Adrenal gland (tissue), 9 donors: ENCODE measurements at regions not wholly inside any gene's neighbourhood (a gene's known extent, or its start where the extent isn't known, plus 50 kb on each side); places are given as distances from the start of the nearest gene placed in this dataset.
"Not testable (repeated sequence)": the region's sequence is repeated elsewhere in the genome, so short reads cannot be mapped to it uniquely, and the experiment has no call there.

Source experiments
- DNase-seq, 7 donors: peaks; one replicate each; pipeline ENCODE4 v3.0.0-alpha.2; 2019 to 2020
- H3K27ac ChIP-seq, 5 donors: fragments of 200-600 bp; sonication (generic) in 4 of 5; 1 replicate in 3 of 5; 2 replicates in 2 of 5; pipeline versions ENCODE4 v1.5.1 to v1.8.0; 2016 to 2020; ENCODE audit warnings: mild to moderate bottlenecking in 1 of 5
- H3K27me3 ChIP-seq: fragments of 200-600 bp; 2 replicates; pipeline ENCODE4 v1.8.0; 2021
- H3K36me3 ChIP-seq, 2 donors: fragments of 200-600 bp; replicated peaks in 1 of 2; 1 replicate in 1 of 2; 2 replicates in 1 of 2; pipeline versions ENCODE4 v1.5.1 to v1.8.0; 2018 to 2022
- H3K4me1 ChIP-seq, 2 donors: fragments of 200-600 bp; replicated peaks in 1 of 2; 1 replicate in 1 of 2; 2 replicates in 1 of 2; pipeline versions ENCODE4 v1.5.1 to v1.8.0; 2018 to 2021
- H3K4me3 ChIP-seq, 4 donors: fragments of 200-600 bp; sonication (generic) in 3 of 4; one replicate each; pipeline ENCODE4 v1.5.1; 2016 to 2018
- H3K9me3 ChIP-seq, 3 donors: fragments of 200-600 bp; sonication (generic) in 1 of 3; replicated peaks in 1 of 3; 1 replicate in 2 of 3; 2 replicates in 1 of 3; pipeline versions ENCODE4 v1.5.1 to v1.8.0; 2016 to 2021
- CTCF ChIP-seq, 6 experiments: fragments of 450-650 bp in 4 of 6; fragments of 200-600 bp in 2 of 6; sonication (generic) in 1 of 6; IDR thresholded peaks; 1 replicate in 5 of 6; 2 replicates in 1 of 6; pipeline versions ENCODE4 v1.5.1 to v1.8.0; 2016 to 2021; ENCODE audit warnings: antibody characterized with exemption in 6 of 6, mild to moderate bottlenecking in 2 of 6, moderate library complexity in 1 of 6
- POLR2A ChIP-seq, 2 donors: fragments of 450-650 bp; IDR thresholded peaks; one replicate each; pipeline ENCODE4 v1.6.1; 2017; ENCODE audit warnings: antibody characterized with exemption in 2 of 2, mild to moderate bottlenecking in 2 of 2, moderate library complexity in 1 of 2
- WGBS, 4 donors: extraction: QIAGEN DNeasy Blood & Tissue Kit in 2 of 4; methylation state at CpG; one replicate each; pipeline versions ENCODE4 v1.1.5 to v1.1.7; 2013 to 2017; 5-methylcytosine and 5-hydroxymethylcytosine counted together
- intact Hi-C, 2 donors: fragments of 100-400 bp; cut with DNase I; formaldehyde crosslinking; loops; one replicate each; pipeline versions ENCODE4 v1.14.1 to v1.15.0; 2022 to 2023
- donor health status: healthy with polysubstance abuse.
- donor health status: Bipolar disorder and iron deficiency.
- donor health status: DM: yes; HTN: yes; CAD: no.
- donor health status: DM: no; HTN: no; CAD: no.
- donor health status: DM: no; HTN: no; CAD: no.

- no peak overlapping the region for H3K4me3 ChIP-seq
- no peaks in the 10 kb centered on the region for H3K4me1 ChIP-seq
- intact Hi-C loops: no loop called here
- H3K36me3 ChIP-seq: no peaks in the 10 kb centered on the region
- WGBS, 4 donors: 47 to 80% (median 59%) methylated on average over 1 of the region's 1 CpG
- no peaks in the 10 kb centered on the region for H3K27me3 ChIP-seq
- no peak overlapping the region for H3K27ac ChIP-seq
- TF ChIP-seq CTCF (IDR thresholded peaks at IDR 0.05) (no peak), POLR2A (IDR thresholded peaks at IDR 0.05) (no peak)
- DNase-seq: no peak
- no peaks in the 10 kb centered on the region for H3K9me3 ChIP-seq
Observed at GRCh38 chr1:233819042-233819441, 85.4 kb upstream of the SLC35F3 start.

- H3K4me1 ChIP-seq, DNase-seq: not testable (repeated sequence)
Observed at GRCh38 chr1:233824179-233824578, 80.3 kb upstream of the SLC35F3 start.

GRCh38 chr1:233827937-233828336 is 76.5 kb upstream of the SLC35F3 start:
- H3K27ac ChIP-seq, DNase-seq, H3K9me3 ChIP-seq, H3K27me3 ChIP-seq, H3K4me1 ChIP-seq, intact Hi-C loops, H3K4me3 ChIP-seq, H3K36me3 ChIP-seq: not testable (repeated sequence)
- WGBS, 4 donors: 63 to 75% (median 70%) methylated on average over 2 of the region's 2 CpGs

More at GRCh38 chr1:233824179-233824578, 80.3 kb upstream of the SLC35F3 start:
- H3K27me3 ChIP-seq, H3K36me3 ChIP-seq, H3K4me3 ChIP-seq, intact Hi-C loops, H3K9me3 ChIP-seq, H3K27ac ChIP-seq: not testable (repeated sequence)
- whole genome bisulfite sequencing, 4 donors: 75 to 89% (median 80%) methylated on average over 2 of the region's 2 CpGs

GRCh38 chr1:233828480-233828879 is 76.0 kb upstream of the SLC35F3 start:
- Histone ChIP-seq H3K4me1 (no peaks in the 10 kb centered on the region), H3K9me3 (peaks cover 0 to 5% (median 0%) of the 10 kb centered on the region in 3 donors), H3K27me3 (no peaks in the 10 kb centered on the region), H3K36me3 (no peaks in the 10 kb centered on the region), H3K4me3 (no peak overlapping the region), H3K27ac (no peak overlapping the region)
- intact Hi-C loops: no loop called here
- TF ChIP-seq CTCF (IDR thresholded peaks at IDR 0.05) (no peak), POLR2A (IDR thresholded peaks at IDR 0.05) (no peak)
- no peak for DNase-seq

GRCh38 chr1:233834609-233835008 is 69.9 kb upstream of the SLC35F3 start:
- Histone ChIP-seq H3K4me1 (no peaks in the 10 kb centered on the region), H3K27me3 (no peaks in the 10 kb centered on the region), H3K4me3 (no peak overlapping the region), H3K36me3 (no peaks in the 10 kb centered on the region), H3K27ac (no peak overlapping the region), H3K9me3 (peaks cover 0 to 5% (median 0%) of the 10 kb centered on the region in 3 donors)
- 96 to 100% (median 98%) methylated on average over 2 of the region's 2 CpGs for WGBS, 4 donors
- DNase-seq: no peak
- intact Hi-C loops: no loop called here
- no peak for TF ChIP-seq POLR2A (IDR thresholded peaks at IDR 0.05)
- no peak for TF ChIP-seq CTCF (IDR thresholded peaks at IDR 0.05)

- DNase-seq, H3K4me3 ChIP-seq, intact Hi-C loops, H3K36me3 ChIP-seq, H3K27me3 ChIP-seq, H3K9me3 ChIP-seq, H3K4me1 ChIP-seq, H3K27ac ChIP-seq: not testable (repeated sequence)
- WGBS, 4 donors: 85 to 96% (median 89%) methylated on average over 4 of the region's 4 CpGs
Observed at GRCh38 chr1:233838207-233838606, 66.3 kb upstream of the SLC35F3 start.
